ENCODE measurements at regions not wholly inside any gene's neighbourhood (a gene's known extent, or its start where the extent isn't known, plus 50 kb on each side); places are given as distances from the start of the nearest gene placed in this dataset.

DNA sequence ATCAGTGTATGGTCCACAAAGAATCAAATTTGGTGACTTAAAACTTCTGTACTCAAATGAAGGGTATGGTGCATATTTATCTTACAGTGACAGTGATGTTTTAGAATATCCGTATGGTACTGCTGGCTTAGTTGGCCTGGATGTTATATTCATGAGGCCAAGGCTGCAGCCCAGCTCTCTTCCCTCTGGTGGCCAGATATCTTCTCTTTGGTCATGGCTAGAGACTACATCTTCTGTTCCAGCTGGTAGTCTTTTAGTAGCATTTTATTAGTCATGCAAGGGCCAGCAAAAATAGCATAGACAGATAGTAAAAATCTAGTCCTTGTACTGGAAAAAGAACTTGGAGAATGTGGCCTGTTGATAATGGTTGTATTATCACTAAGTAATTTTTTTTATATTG is 124.0 kb upstream of the ROPN1 start:
- Histone ChIP-seq H3K9me3 (peaks cover 0 to 2% (median 0%) of the 10 kb centered on the region in 4 donors), H3K4me3 (no peak overlapping the region), H3K36me3 (no peaks in the 10 kb centered on the region), H3K27me3 (no peaks in the 10 kb centered on the region), H3K27ac (no peak overlapping the region), H3K4me1 (no peaks in the 10 kb centered on the region)
- intact Hi-C loops (cut with DNase I), result no loop called here
- no peak for DNase-seq
- 86% methylated on average over 1 of the region's 1 CpG for WGBS (ENCODE audit: insufficient coverage, low coverage, low lambda C conversion rate, missing lambda C conversion rate)
- TF ChIP-seq POLR2A (IDR thresholded peaks at IDR 0.05) (no peak), CTCF (IDR thresholded peaks at IDR 0.05) (no peak)
- no peak for ATAC-seq

GRCh38 chr3:124116906-124117305 is 125.0 kb upstream of the ROPN1 start:
- Histone ChIP-seq H3K4me3 (no peak overlapping the region), H3K4me1 (no peaks in the 10 kb centered on the region), H3K36me3 (no peaks in the 10 kb centered on the region), H3K27me3 (no peaks in the 10 kb centered on the region), H3K27ac (no peak overlapping the region), H3K9me3 (peaks cover 0 to 2% (median 0%) of the 10 kb centered on the region in 4 donors)
- intact Hi-C loops (cut with DNase I), result no loop called here
- no peak for ATAC-seq
- DNase-seq, result no peak
- TF ChIP-seq CTCF (IDR thresholded peaks at IDR 0.05) (no peak), POLR2A (IDR thresholded peaks at IDR 0.05) (no peak)

DNA sequence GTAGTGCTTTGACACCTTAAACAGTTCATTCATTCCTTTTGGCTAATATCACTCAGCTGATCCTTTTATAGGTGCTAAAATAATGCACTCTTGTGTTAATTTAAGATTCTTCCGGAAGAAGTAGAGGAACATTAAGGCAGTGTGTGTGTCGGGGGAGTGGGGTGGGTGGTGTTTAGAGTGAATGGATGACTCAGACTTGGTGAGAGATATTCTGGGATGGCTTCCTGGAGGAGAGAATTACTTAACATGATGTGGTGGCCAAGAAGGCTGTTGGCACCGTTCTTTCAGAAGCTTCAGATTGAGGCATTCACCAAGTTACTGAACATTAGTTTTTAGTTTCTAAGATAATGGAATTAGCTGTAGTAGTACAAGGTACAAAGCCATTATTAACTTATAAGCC is 125.6 kb upstream of the ROPN1 start:
- H3K9me3 ChIP-seq, result peaks cover 0 to 2% (median 0%) of the 10 kb centered on the region in 4 donors
- intact Hi-C loops (cut with DNase I), result no loop called here
- no peaks in the 10 kb centered on the region for H3K27me3 ChIP-seq
- H3K36me3 ChIP-seq, result no peaks in the 10 kb centered on the region
- H3K27ac ChIP-seq, result no peak overlapping the region
- TF ChIP-seq POLR2A (IDR thresholded peaks at IDR 0.05), result no peak
- TF ChIP-seq CTCF (IDR thresholded peaks at IDR 0.05), result no peak
- 77% methylated on average over 3 of the region's 3 CpGs for WGBS (ENCODE audit: insufficient coverage, low coverage, low lambda C conversion rate, missing lambda C conversion rate)
- no peak for DNase-seq
- H3K4me3 ChIP-seq, result no peak overlapping the region
- ATAC-seq, result peak in 1 of 4 donors; percentile 47
- H3K4me1 ChIP-seq, result no peaks in the 10 kb centered on the region

DNA sequence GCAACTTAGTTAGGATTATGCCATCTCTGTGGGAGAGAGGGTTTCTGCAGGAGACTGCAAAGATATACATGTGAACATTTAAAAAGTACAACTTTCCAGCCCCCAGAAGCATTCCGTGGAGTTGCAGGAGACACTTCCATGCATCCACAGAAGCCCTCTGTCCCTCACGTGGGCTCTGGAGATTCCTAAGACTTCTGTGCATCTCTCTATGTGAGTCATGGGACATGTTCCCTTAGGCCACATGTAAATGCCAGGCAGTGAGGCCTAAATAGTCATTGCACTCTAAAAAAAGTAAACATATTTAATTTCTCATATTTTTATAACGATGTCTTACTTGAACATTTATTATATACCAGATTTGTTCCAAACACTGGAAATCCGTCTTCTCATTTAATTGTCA is 126.5 kb upstream of the ROPN1 start:
- ATAC-seq (no peak), DNase-seq (no peak)
- no peak overlapping the region for H3K4me3 ChIP-seq
- no peak for TF ChIP-seq POLR2A (IDR thresholded peaks at IDR 0.05)
- TF ChIP-seq CTCF (IDR thresholded peaks at IDR 0.05), result no peak
- H3K27ac ChIP-seq, result no peak overlapping the region
- intact Hi-C loops (cut with DNase I), result no loop called here
- H3K27me3 ChIP-seq, result no peaks in the 10 kb centered on the region
- no peaks in the 10 kb centered on the region for H3K36me3 ChIP-seq
- no peaks in the 10 kb centered on the region for H3K4me1 ChIP-seq
- 55% methylated on average over 4 of the region's 4 CpGs for WGBS (ENCODE audit: insufficient coverage, low coverage, low lambda C conversion rate, missing lambda C conversion rate)
- H3K9me3 ChIP-seq, result peaks cover 0 to 2% (median 0%) of the 10 kb centered on the region in 4 donors

DNA sequence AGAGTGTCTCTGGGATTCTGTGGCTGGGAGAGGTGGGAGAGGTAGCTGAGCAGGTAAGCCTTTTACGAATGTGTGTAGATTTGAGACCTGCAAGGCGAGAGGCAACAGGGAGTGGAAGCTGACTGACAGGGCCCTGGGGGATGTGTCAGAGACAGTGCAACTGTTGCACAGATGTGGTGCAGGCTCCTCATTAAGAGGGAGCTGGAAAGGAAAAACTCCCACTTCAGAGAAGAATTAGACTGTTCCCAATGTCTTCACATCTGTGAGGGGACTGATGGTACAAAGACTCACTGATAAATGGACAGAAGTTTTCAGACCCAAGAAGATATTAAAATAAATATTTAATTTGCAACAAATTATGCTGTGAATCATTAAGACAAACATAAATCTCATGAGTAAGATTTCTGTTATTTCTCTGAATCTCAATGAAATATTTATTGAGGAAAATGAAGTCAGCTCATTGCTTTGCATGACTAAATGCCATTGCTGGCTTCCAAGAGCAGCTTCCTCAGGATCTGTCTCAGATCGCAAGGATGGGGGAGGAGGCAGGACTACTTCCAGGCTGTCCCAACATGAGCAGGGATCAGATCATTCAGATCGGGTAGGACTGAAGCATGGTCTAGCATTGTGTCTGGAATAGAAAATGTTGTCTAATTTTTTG is 127.3 kb upstream of the ROPN1 start:
- intact Hi-C loops (cut with DNase I), result no loop called here
- H3K27ac ChIP-seq, result no peak overlapping the region
- no peaks in the 10 kb centered on the region for H3K27me3 ChIP-seq
- no peak for TF ChIP-seq POLR2A (IDR thresholded peaks at IDR 0.05)
- no peak for TF ChIP-seq CTCF (IDR thresholded peaks at IDR 0.05)
- H3K36me3 ChIP-seq, result no peaks in the 10 kb centered on the region
- ATAC-seq (peak in 1 of 4 donors; percentile 33), DNase-seq (no peak)
- H3K4me1 ChIP-seq, result no peaks in the 10 kb centered on the region
- H3K9me3 ChIP-seq, result peaks cover 0 to 2% (median 0%) of the 10 kb centered on the region in 4 donors
- no peak overlapping the region for H3K4me3 ChIP-seq
- 71% methylated on average over 4 of the region's 4 CpGs for WGBS (ENCODE audit: insufficient coverage, low coverage, low lambda C conversion rate, missing lambda C conversion rate)

Data from right lobe of liver (tissue), 6 donors.